ENCODE measurements at regions not wholly inside any gene's neighbourhood (a gene's known extent, or its start where the extent isn't known, plus 50 kb on each side); places are given as distances from the start of the nearest gene placed in this dataset.

GRCh38 chr18:72325307-72325706 lies 218.8 kb downstream of the CBLN2 start:
- Histone ChIP-seq H3K4me3 (no peak overlapping the region), H3K4me1 (replicated peaks) (no peaks in the 10 kb centered on the region), H3K36me3 (no peaks in the 10 kb centered on the region), H3K27me3 (replicated peaks) (no peaks in the 10 kb centered on the region), H3K27ac (no peak overlapping the region), H3K9me3 (replicated peaks) (no peaks in the 10 kb centered on the region)
- DNase-seq (ENCODE audit: low read depth in 1 of 2, low spot score in 2 of 2): no peak

- Histone ChIP-seq H3K27ac (no peak overlapping the region), H3K36me3 (no peaks in the 10 kb centered on the region), H3K27me3 (replicated peaks) (no peaks in the 10 kb centered on the region), H3K9me3 (replicated peaks) (no peaks in the 10 kb centered on the region), H3K4me1 (replicated peaks) (no peaks in the 10 kb centered on the region), H3K4me3 (no peak overlapping the region)
- DNase-seq (ENCODE audit: low read depth in 1 of 2, low spot score in 2 of 2): no peak
These were observed 219.5 kb downstream of the CBLN2 start for GRCh38 chr18:72324677-72325076.

- no peaks in the 10 kb centered on the region for H3K4me1 ChIP-seq (replicated peaks)
- no peak overlapping the region for H3K27ac ChIP-seq
These were observed 227.6 kb downstream of the CBLN2 start for GRCh38 chr18:72316497-72316896.

GRCh38 chr18:72283148-72283925 lies 260.8 kb downstream of the CBLN2 start:
- H3K27me3 ChIP-seq (replicated peaks): no peaks in the 10 kb centered on the region
- no peaks in the 10 kb centered on the region for H3K4me1 ChIP-seq (replicated peaks)
- no peaks in the 10 kb centered on the region for H3K36me3 ChIP-seq
- no peak overlapping the region for H3K4me3 ChIP-seq
- H3K27ac ChIP-seq: no peak overlapping the region
- no peaks in the 10 kb centered on the region for H3K9me3 ChIP-seq (replicated peaks)
- DNase-seq (ENCODE audit: low read depth in 1 of 2, low spot score in 2 of 2): no peak

More at GRCh38 chr18:72316497-72316896, 227.6 kb downstream of the CBLN2 start:
- H3K9me3 ChIP-seq (replicated peaks): no peaks in the 10 kb centered on the region
- no peak for DNase-seq (ENCODE audit: low read depth in 1 of 2, low spot score in 2 of 2)
- H3K27me3 ChIP-seq (replicated peaks): no peaks in the 10 kb centered on the region
- no peak overlapping the region for H3K4me3 ChIP-seq
- H3K36me3 ChIP-seq: no peaks in the 10 kb centered on the region

- Histone ChIP-seq H3K27ac (no peak overlapping the region), H3K9me3 (replicated peaks) (no peaks in the 10 kb centered on the region), H3K4me3 (no peak overlapping the region), H3K36me3 (no peaks in the 10 kb centered on the region), H3K4me1 (replicated peaks) (no peaks in the 10 kb centered on the region), H3K27me3 (replicated peaks) (no peaks in the 10 kb centered on the region)
- DNase-seq (ENCODE audit: low read depth in 1 of 2, low spot score in 2 of 2): no peak
These were observed 271.1 kb downstream of the CBLN2 start for GRCh38 chr18:72273025-72273424.

- Histone ChIP-seq H3K27me3 (replicated peaks) (no peaks in the 10 kb centered on the region), H3K4me1 (replicated peaks) (no peaks in the 10 kb centered on the region), H3K27ac (no peak overlapping the region), H3K36me3 (no peaks in the 10 kb centered on the region), H3K4me3 (no peak overlapping the region), H3K9me3 (replicated peaks) (no peaks in the 10 kb centered on the region; the same call in 1 of the 2 replicates)
- no peak for DNase-seq (ENCODE audit: low read depth in 1 of 2, low spot score in 2 of 2)
These were observed 282.6 kb downstream of the CBLN2 start for GRCh38 chr18:72261590-72261989.

GRCh38 chr18:72246076-72246475 lies 298.1 kb downstream of the CBLN2 start:
- DNase-seq (ENCODE audit: low read depth in 1 of 2, low spot score in 2 of 2): no peak
- Histone ChIP-seq H3K36me3 (no peaks in the 10 kb centered on the region), H3K9me3 (replicated peaks) (no peaks in the 10 kb centered on the region; the same call in 1 of the 2 replicates), H3K4me3 (no peak overlapping the region), H3K27ac (no peak overlapping the region), H3K27me3 (replicated peaks) (no peaks in the 10 kb centered on the region), H3K4me1 (replicated peaks) (no peaks in the 10 kb centered on the region)

GRCh38 chr18:72235422-72235821 lies 308.7 kb downstream of the CBLN2 start:
- Histone ChIP-seq H3K27ac (no peak overlapping the region), H3K9me3 (replicated peaks) (no peaks in the 10 kb centered on the region), H3K4me3 (no peak overlapping the region), H3K36me3 (no peaks in the 10 kb centered on the region), H3K4me1 (replicated peaks) (no peaks in the 10 kb centered on the region), H3K27me3 (replicated peaks) (no peaks in the 10 kb centered on the region)
- no peak for DNase-seq (ENCODE audit: low read depth in 1 of 2, low spot score in 2 of 2)

- no peaks in the 10 kb centered on the region for H3K4me1 ChIP-seq (replicated peaks)
- DNase-seq (ENCODE audit: low read depth in 1 of 2, low spot score in 2 of 2): no peak
These were observed 311.0 kb downstream of the CBLN2 start for GRCh38 chr18:72233106-72233505.

GRCh38 chr18:72232644-72233043 lies 311.5 kb downstream of the CBLN2 start:
- no peak for DNase-seq (ENCODE audit: low read depth in 1 of 2, low spot score in 2 of 2)
- H3K4me1 ChIP-seq (replicated peaks): no peaks in the 10 kb centered on the region
- no peaks in the 10 kb centered on the region for H3K27me3 ChIP-seq (replicated peaks)
- no peak overlapping the region for H3K4me3 ChIP-seq
- H3K9me3 ChIP-seq (replicated peaks): no peaks in the 10 kb centered on the region
- no peaks in the 10 kb centered on the region for H3K36me3 ChIP-seq
- H3K27ac ChIP-seq: no peak overlapping the region

More at GRCh38 chr18:72233106-72233505, 311.0 kb downstream of the CBLN2 start:
- Histone ChIP-seq H3K27me3 (replicated peaks) (no peaks in the 10 kb centered on the region), H3K27ac (no peak overlapping the region), H3K4me3 (no peak overlapping the region), H3K9me3 (replicated peaks) (no peaks in the 10 kb centered on the region), H3K36me3 (no peaks in the 10 kb centered on the region)

- Histone ChIP-seq H3K27ac (no peak overlapping the region), H3K4me3 (no peak overlapping the region), H3K27me3 (replicated peaks) (no peaks in the 10 kb centered on the region), H3K36me3 (no peaks in the 10 kb centered on the region), H3K4me1 (replicated peaks) (no peaks in the 10 kb centered on the region), H3K9me3 (replicated peaks) (no peaks in the 10 kb centered on the region)
- DNase-seq (ENCODE audit: low read depth in 1 of 2, low spot score in 2 of 2): no peak
These were observed 318.2 kb downstream of the CBLN2 start for GRCh38 chr18:72225958-72226357.

GRCh38 chr18:72223733-72224132 lies 320.4 kb downstream of the CBLN2 start:
- H3K36me3 ChIP-seq: no peaks in the 10 kb centered on the region
- H3K4me1 ChIP-seq (replicated peaks): no peaks in the 10 kb centered on the region
- H3K27me3 ChIP-seq (replicated peaks): no peaks in the 10 kb centered on the region
- no peak for DNase-seq (ENCODE audit: low read depth in 1 of 2, low spot score in 2 of 2)
- no peak overlapping the region for H3K4me3 ChIP-seq
- no peak overlapping the region for H3K27ac ChIP-seq
- no peaks in the 10 kb centered on the region for H3K9me3 ChIP-seq (replicated peaks)

- DNase-seq (ENCODE audit: low read depth in 1 of 2, low spot score in 2 of 2): no peak
- Histone ChIP-seq H3K4me3 (no peak overlapping the region), H3K27ac (no peak overlapping the region), H3K36me3 (no peaks in the 10 kb centered on the region), H3K4me1 (replicated peaks) (no peaks in the 10 kb centered on the region), H3K27me3 (replicated peaks) (no peaks in the 10 kb centered on the region), H3K9me3 (replicated peaks) (no peaks in the 10 kb centered on the region)
These were observed 335.0 kb downstream of the CBLN2 start for GRCh38 chr18:72208920-72209676.

- Histone ChIP-seq H3K27ac (no peak overlapping the region), H3K9me3 (replicated peaks) (no peaks in the 10 kb centered on the region)
- DNase-seq (ENCODE audit: low read depth in 1 of 2, low spot score in 2 of 2): no peak
These were observed 336.9 kb downstream of the CBLN2 start for GRCh38 chr18:72207280-72207679.

More at GRCh38 chr18:72207280-72207679, 336.9 kb downstream of the CBLN2 start:
- no peaks in the 10 kb centered on the region for H3K27me3 ChIP-seq (replicated peaks)
- H3K4me1 ChIP-seq (replicated peaks): no peaks in the 10 kb centered on the region
- H3K36me3 ChIP-seq: no peaks in the 10 kb centered on the region
- H3K4me3 ChIP-seq: no peak overlapping the region
